Activated B cell treated with CpG ODN at 0.5 μM for 24 hours (primary cell): ENCODE measurements at regions not wholly inside any gene's neighbourhood (a gene's known extent, or its start where the extent isn't known, plus 50 kb on each side); places are given as distances from the start of the nearest gene placed in this dataset.

ENCODE experiments used
- ATAC-seq: fragments of 200-7000 bp; cut with Tn5 transposase; one replicate; pipeline ENCODE4 v1.10.0; 2021; ENCODE audit warnings: low read depth, mild to moderate bottlenecking, moderate library complexity
- CTCF ChIA-PET: fragments of 350-600 bp; sonication (Branson Sonifier 250); formaldehyde crosslinking; loops from one replicate; lab custom pipeline; 2021; ENCODE audit warnings: antibody characterized with exemption; lab: Charles Lee
- POLR2A ChIA-PET: fragments of 350-600 bp; sonication (Branson Sonifier 250); formaldehyde crosslinking; loops from one replicate; lab custom pipeline; 2021; ENCODE audit warnings: antibody characterized with exemption; lab: Charles Lee
- DNase-seq: peaks from one replicate; pipeline ENCODE4 v3.0.0; 2022
- H3K27ac Mint-ChIP-seq: one replicate; pipeline ENCODE4 v1.8.0; 2020; ENCODE audit warnings: mixed read lengths
- H3K27me3 Mint-ChIP-seq: one replicate; pipeline ENCODE4 v1.8.0; 2021; ENCODE audit warnings: mixed read lengths
- H3K36me3 Mint-ChIP-seq: one replicate; pipeline ENCODE4 v1.8.0; 2021; ENCODE audit warnings: low read depth, mixed read lengths
- H3K4me1 Mint-ChIP-seq: one replicate; pipeline ENCODE4 v1.8.0; 2021; ENCODE audit warnings: mixed read lengths
- H3K4me3 Mint-ChIP-seq: one replicate; pipeline ENCODE4 v1.8.0; 2020; ENCODE audit warnings: mild to moderate bottlenecking, mixed read lengths
- H3K9me3 Mint-ChIP-seq: one replicate; pipeline ENCODE4 v1.8.0; 2020; ENCODE audit warnings: mixed read lengths
- CTCF ChIP-seq: fragments of 200-600 bp; IDR thresholded peaks from one replicate; pipeline ENCODE4 v1.8.0; 2022; ENCODE audit warnings: antibody characterized with exemption, mild to moderate bottlenecking
- intact Hi-C: fragments of 100-400 bp; cut with micrococcal nuclease; formaldehyde crosslinking; loops from one replicate; pipeline ENCODE4 v1.15.1; 2024

- H3K36me3 Mint-ChIP-seq: no peaks in the 10 kb centered on the region
- intact Hi-C loops: no loop called here
- H3K27ac Mint-ChIP-seq: no peak overlapping the region
- ATAC-seq (no peak), DNase-seq (no peak)
- ChIA-PET CTCF (no interaction called here), POLR2A (no interaction called here)
- no peak overlapping the region for H3K4me3 Mint-ChIP-seq
- H3K9me3 Mint-ChIP-seq: no peaks in the 10 kb centered on the region
- no peaks in the 10 kb centered on the region for H3K27me3 Mint-ChIP-seq
- no peak for TF ChIP-seq CTCF
- H3K4me1 Mint-ChIP-seq: peaks cover 19% of the 10 kb centered on the region
These were observed 214.8 kb upstream of the HNRNPA3 start for GRCh38 chr2:176997792-176998169.

GRCh38 chr2:176999301-176999700 is 213.3 kb upstream of the HNRNPA3 start:
- no peak for DNase-seq
- H3K9me3 Mint-ChIP-seq: no peaks in the 10 kb centered on the region
- no peak for ATAC-seq
- intact Hi-C loops: no loop called here
- ChIA-PET POLR2A (no interaction called here), CTCF (no interaction called here)
- no peaks in the 10 kb centered on the region for H3K27me3 Mint-ChIP-seq
- H3K36me3 Mint-ChIP-seq: no peaks in the 10 kb centered on the region
- H3K4me3 Mint-ChIP-seq: no peak overlapping the region
- no peak overlapping the region for H3K27ac Mint-ChIP-seq
- no peak for TF ChIP-seq CTCF
- H3K4me1 Mint-ChIP-seq: peaks cover 19% of the 10 kb centered on the region

- no peak for TF ChIP-seq CTCF
- CTCF ChIA-PET: no interaction called here
- no peaks in the 10 kb centered on the region for H3K36me3 Mint-ChIP-seq
- H3K9me3 Mint-ChIP-seq: no peaks in the 10 kb centered on the region
- POLR2A ChIA-PET: no interaction called here
- H3K4me3 Mint-ChIP-seq: no peak overlapping the region
- H3K4me1 Mint-ChIP-seq: peaks cover 19% of the 10 kb centered on the region
- no peak for ATAC-seq
- H3K27me3 Mint-ChIP-seq: no peaks in the 10 kb centered on the region
- no peak overlapping the region for H3K27ac Mint-ChIP-seq
- intact Hi-C loops: no loop called here
- no peak for DNase-seq
These were observed 212.4 kb upstream of the HNRNPA3 start for GRCh38 chr2:177000061-177000714.

GRCh38 chr2:177000715-177001072 is 211.9 kb upstream of the HNRNPA3 start:
- H3K4me3 Mint-ChIP-seq: no peak overlapping the region
- no peaks in the 10 kb centered on the region for H3K36me3 Mint-ChIP-seq
- CTCF ChIA-PET: no interaction called here
- POLR2A ChIA-PET: no interaction called here
- no peaks in the 10 kb centered on the region for H3K9me3 Mint-ChIP-seq
- intact Hi-C loops: no loop called here
- TF ChIP-seq CTCF: no peak
- ATAC-seq (no peak), DNase-seq (no peak)
- H3K27me3 Mint-ChIP-seq: no peaks in the 10 kb centered on the region
- peaks cover 19% of the 10 kb centered on the region for H3K4me1 Mint-ChIP-seq
- no peak overlapping the region for H3K27ac Mint-ChIP-seq

GRCh38 chr2:177001334-177001733 is 211.3 kb upstream of the HNRNPA3 start:
- CTCF ChIA-PET: no interaction called here
- no peaks in the 10 kb centered on the region for H3K27me3 Mint-ChIP-seq
- ATAC-seq: no peak

More at GRCh38 chr2:177001334-177001733, 211.3 kb upstream of the HNRNPA3 start:
- POLR2A ChIA-PET: no interaction called here
- H3K36me3 Mint-ChIP-seq: no peaks in the 10 kb centered on the region
- intact Hi-C loops: no loop called here
- TF ChIP-seq CTCF: no peak
- no peak overlapping the region for H3K4me3 Mint-ChIP-seq
- H3K9me3 Mint-ChIP-seq: no peaks in the 10 kb centered on the region
- no peak overlapping the region for H3K27ac Mint-ChIP-seq
- no peak for DNase-seq
- peaks cover 19% of the 10 kb centered on the region for H3K4me1 Mint-ChIP-seq
